HL-60 (cell line): ENCODE measurements at regions not wholly inside any gene's neighbourhood (a gene's known extent, or its start where the extent isn't known, plus 50 kb on each side); places are given as distances from the start of the nearest gene placed in this dataset.

Experiments
- DNase-seq, 2 experiments: peaks; one replicate each; pipeline ENCODE4 v3.0.0-alpha.2; 2010 to 2020; ENCODE audit warnings: low read depth in 1 of 2, low spot score in 1 of 2
- H3K27ac ChIP-seq: fragments of 250-450 bp; sonication (Bioruptor Pico); replicated peaks from 2 replicates; pipeline ENCODE4 v1.5.1; 2020; ENCODE audit warnings: mild to moderate bottlenecking, moderate library complexity
- H3K27me3 ChIP-seq: fragments of 250-450 bp; sonication (Bioruptor Pico); 2 replicates; pipeline ENCODE4 v1.5.1; 2021; ENCODE audit warnings: mild to moderate bottlenecking, moderate library complexity; ENCODE audit not compliant: insufficient read depth, poor library complexity, severe bottlenecking
- H3K4me3 ChIP-seq: replicated peaks from 2 replicates; pipeline ENCODE4 v1.5.1; 2011; ENCODE audit warnings: mild to moderate bottlenecking, control low read depth, low read length; ENCODE audit not compliant: insufficient read depth
- GABPA ChIP-seq: IDR thresholded peaks from 2 replicates; pipeline ENCODE4 v1.6.1; 2012; ENCODE audit warnings: low read depth
- POLR2AphosphoS5 ChIP-seq: IDR thresholded peaks from 2 replicates; pipeline ENCODE4 v1.6.1; 2012; ENCODE audit warnings: low read depth
- SPI1 ChIP-seq: IDR thresholded peaks from 2 replicates; pipeline ENCODE4 v1.6.1; 2012; ENCODE audit warnings: low read depth, mild to moderate bottlenecking, borderline replicate concordance
- TF ChIP-seq, protein P1 (sequence below): IDR thresholded peaks from 2 replicates; pipeline ENCODE4 v1.6.1; 2012; ENCODE audit warnings: low read depth; ENCODE audit not compliant: insufficient replicate concordance
- TF ChIP-seq, protein P2 (sequence below): IDR thresholded peaks from one replicate; pipeline ENCODE4 v1.5.1; 2011; ENCODE audit warnings: low read length, control low read depth, inconsistent platforms; ENCODE audit not compliant: insufficient read depth

DNA sequence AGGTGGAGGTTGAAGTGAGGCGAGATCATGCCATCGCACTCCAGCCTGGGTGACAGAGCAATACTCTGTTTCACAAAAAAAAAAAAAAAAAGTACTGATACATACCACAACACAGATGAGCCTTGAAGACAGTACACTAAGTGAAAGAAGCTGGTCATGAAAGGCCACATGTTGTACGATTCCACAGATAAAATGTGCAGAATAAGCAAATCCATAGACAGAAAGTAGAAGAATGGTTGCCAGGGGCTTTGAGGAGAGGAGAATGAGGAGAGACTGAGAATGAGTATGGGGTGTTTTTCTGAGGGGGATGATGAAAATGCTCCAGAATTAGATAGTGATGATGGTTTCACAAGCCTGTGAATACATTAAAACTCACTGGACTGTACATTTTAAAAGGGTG is 155.6 kb upstream of the PSMD7 start:
- TF ChIP-seq, protein P1, sequence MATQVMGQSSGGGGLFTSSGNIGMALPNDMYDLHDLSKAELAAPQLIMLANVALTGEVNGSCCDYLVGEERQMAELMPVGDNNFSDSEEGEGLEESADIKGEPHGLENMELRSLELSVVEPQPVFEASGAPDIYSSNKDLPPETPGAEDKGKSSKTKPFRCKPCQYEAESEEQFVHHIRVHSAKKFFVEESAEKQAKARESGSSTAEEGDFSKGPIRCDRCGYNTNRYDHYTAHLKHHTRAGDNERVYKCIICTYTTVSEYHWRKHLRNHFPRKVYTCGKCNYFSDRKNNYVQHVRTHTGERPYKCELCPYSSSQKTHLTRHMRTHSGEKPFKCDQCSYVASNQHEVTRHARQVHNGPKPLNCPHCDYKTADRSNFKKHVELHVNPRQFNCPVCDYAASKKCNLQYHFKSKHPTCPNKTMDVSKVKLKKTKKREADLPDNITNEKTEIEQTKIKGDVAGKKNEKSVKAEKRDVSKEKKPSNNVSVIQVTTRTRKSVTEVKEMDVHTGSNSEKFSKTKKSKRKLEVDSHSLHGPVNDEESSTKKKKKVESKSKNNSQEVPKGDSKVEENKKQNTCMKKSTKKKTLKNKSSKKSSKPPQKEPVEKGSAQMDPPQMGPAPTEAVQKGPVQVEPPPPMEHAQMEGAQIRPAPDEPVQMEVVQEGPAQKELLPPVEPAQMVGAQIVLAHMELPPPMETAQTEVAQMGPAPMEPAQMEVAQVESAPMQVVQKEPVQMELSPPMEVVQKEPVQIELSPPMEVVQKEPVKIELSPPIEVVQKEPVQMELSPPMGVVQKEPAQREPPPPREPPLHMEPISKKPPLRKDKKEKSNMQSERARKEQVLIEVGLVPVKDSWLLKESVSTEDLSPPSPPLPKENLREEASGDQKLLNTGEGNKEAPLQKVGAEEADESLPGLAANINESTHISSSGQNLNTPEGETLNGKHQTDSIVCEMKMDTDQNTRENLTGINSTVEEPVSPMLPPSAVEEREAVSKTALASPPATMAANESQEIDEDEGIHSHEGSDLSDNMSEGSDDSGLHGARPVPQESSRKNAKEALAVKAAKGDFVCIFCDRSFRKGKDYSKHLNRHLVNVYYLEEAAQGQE: no peak
- TF ChIP-seq POLR2AphosphoS5: no peak
- no peak for TF ChIP-seq SPI1
- TF ChIP-seq GABPA: no peak
- TF ChIP-seq, protein P2, sequence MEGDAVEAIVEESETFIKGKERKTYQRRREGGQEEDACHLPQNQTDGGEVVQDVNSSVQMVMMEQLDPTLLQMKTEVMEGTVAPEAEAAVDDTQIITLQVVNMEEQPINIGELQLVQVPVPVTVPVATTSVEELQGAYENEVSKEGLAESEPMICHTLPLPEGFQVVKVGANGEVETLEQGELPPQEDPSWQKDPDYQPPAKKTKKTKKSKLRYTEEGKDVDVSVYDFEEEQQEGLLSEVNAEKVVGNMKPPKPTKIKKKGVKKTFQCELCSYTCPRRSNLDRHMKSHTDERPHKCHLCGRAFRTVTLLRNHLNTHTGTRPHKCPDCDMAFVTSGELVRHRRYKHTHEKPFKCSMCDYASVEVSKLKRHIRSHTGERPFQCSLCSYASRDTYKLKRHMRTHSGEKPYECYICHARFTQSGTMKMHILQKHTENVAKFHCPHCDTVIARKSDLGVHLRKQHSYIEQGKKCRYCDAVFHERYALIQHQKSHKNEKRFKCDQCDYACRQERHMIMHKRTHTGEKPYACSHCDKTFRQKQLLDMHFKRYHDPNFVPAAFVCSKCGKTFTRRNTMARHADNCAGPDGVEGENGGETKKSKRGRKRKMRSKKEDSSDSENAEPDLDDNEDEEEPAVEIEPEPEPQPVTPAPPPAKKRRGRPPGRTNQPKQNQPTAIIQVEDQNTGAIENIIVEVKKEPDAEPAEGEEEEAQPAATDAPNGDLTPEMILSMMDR: no peak
- H3K27ac ChIP-seq: no peak overlapping the region
- no peak overlapping the region for H3K4me3 ChIP-seq
- DNase-seq: no peak
- H3K27me3 ChIP-seq: peaks cover 2% of the 10 kb centered on the region

DNA sequence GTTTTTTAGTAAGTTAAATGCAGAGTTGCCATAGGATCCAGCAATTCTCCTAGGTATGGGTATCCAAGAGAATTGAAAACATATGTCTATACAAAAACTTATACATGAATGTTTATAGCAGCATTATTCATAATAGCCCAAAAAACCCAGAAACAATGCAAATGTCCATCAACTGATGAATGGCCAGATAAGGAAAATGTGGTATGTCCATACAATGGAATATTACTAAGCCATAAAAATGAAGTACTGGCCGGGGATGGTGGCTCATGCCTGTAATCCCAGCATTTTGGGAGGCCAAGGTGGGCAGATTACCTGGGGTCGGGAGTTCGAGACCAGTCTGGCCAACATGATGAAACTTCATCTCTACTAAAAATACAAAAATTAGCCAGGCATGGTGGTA is 156.1 kb upstream of the PSMD7 start:
- TF ChIP-seq, protein P2: no peak
- TF ChIP-seq GABPA: no peak
- no peak for TF ChIP-seq POLR2AphosphoS5
- no peak for TF ChIP-seq SPI1
- TF ChIP-seq, protein P1: no peak
- no peak overlapping the region for H3K4me3 ChIP-seq
- no peak for DNase-seq
- peaks cover 2% of the 10 kb centered on the region for H3K27me3 ChIP-seq
- no peak overlapping the region for H3K27ac ChIP-seq

DNA sequence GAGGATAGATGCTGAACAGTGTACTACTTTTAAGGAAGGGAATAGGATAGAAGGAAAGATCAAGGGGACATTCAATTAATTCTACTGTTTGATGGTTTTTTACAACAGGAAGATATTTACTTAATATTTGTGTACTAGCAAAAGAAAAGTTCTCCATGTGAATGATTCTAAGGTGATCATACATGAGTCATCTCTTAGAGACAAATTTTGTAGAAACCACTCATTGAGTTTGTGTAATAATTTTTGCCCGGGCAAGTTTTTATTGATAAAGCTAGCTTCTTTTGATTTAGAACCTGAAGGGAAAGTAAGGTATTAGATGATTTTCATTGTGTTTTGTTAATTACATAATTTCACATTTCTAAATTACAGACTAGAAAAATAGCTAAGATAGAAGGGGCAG is 172.8 kb upstream of the PSMD7 start:
- H3K4me3 ChIP-seq: no peak overlapping the region
- TF ChIP-seq, protein P2: no peak
- TF ChIP-seq POLR2AphosphoS5 (no peak), GABPA (no peak), SPI1 (no peak)
- TF ChIP-seq, protein P1: no peak
- peaks cover 2% of the 10 kb centered on the region for H3K27me3 ChIP-seq
- no peak for DNase-seq
- no peak overlapping the region for H3K27ac ChIP-seq
